NCI-H345 treated with DMSO at 0.1 percent for 48 hours (cell line): ENCODE measurements at regions not wholly inside any gene's neighbourhood (a gene's known extent, or its start where the extent isn't known, plus 50 kb on each side); places are given as distances from the start of the nearest gene placed in this dataset.

Experiments used
- DNase-seq: peaks from one replicate; lab custom pipeline; 2025; ENCODE audit not compliant: unreplicated experiment; lab: John Stamatoyannopoulos, UW

GRCh38 chr10:36636879-36637278 is 488.5 kb upstream of the ANKRD30A start:
- no peak for DNase-seq

GRCh38 chr10:36636285-36636839 is 489.0 kb upstream of the ANKRD30A start:
- no peak for DNase-seq

GRCh38 chr10:36634916-36635315 is 490.5 kb upstream of the ANKRD30A start:
- no peak for DNase-seq

GRCh38 chr10:36630267-36630666 is 495.1 kb upstream of the ANKRD30A start:
- DNase-seq, result no peak

DNA sequence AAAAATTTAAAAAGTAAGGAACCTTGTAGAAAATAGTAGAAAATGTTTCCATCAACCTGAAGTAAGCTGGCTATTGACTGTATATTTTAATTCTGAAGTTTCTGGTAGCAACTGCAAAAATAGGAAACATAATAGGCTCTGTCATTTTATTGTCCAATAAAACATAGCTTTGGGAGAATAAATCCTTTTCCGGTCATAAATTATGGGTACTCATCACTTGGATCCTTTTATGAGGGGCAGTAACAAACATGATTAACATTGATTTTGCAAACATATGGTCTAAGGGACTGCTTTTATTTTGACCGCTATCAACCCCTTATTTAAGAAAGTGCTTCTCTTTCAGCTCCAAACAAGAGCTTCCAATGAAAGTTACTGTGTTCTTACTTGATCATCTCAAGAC is 495.9 kb upstream of the ANKRD30A start:
- DNase-seq, result no peak

DNA sequence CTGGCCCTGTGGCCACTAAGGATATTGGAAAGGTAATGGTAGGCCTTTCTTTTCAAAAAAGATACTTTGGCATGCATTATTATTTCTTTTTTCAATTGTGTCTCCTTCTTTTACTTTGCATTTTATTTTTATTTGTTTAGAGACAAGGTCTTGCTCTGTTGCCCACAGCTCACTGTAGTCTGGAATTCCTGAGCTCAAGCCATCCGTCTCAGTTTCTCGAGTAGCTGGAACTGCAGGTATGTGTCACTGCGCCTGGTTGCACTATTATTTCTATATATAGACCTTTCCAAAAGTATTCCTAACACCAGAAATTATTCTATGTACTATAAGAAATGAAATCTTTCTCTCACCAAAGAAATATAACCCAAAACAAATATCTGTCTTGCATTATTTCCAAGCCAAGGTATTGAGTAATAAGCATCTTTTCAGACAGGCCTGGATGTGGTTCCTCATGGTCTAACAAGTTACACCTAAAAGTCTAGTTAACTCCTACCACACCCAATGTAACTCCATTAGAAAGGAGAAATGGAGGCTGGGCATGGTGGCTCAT is 500.8 kb upstream of the ANKRD30A start:
- no peak for DNase-seq

- no peak for DNase-seq
Measured at GRCh38 chr10:36621346-36621745, 504.1 kb upstream of the ANKRD30A start.

- DNase-seq, result no peak
Measured at GRCh38 chr10:36612436-36612835, 513.0 kb upstream of the ANKRD30A start.

- DNase-seq, result no peak
Measured at GRCh38 chr10:36608866-36609265, 516.5 kb upstream of the ANKRD30A start.

DNA sequence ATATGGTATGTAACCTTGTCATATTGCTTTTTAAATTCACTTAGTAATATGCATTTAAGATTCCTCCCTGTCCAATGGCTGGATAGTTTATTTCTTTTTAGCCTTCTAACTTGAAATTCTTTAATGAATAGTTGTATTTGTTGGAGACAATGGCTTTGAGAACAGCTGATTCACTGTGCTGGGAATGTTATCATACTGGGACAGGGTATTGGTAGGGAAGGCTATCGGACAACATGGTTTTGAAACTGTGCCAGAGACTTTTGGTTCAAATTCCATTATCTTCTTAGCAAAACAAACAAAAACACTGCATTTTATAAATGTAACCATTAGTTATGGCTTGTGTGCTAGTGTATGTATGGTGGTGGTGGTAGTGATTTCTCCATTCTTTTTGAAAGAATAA is 517.1 kb upstream of the ANKRD30A start:
- no peak for DNase-seq

- DNase-seq, result no peak
Measured at GRCh38 chr10:36606234-36606839, 519.1 kb upstream of the ANKRD30A start.

DNA sequence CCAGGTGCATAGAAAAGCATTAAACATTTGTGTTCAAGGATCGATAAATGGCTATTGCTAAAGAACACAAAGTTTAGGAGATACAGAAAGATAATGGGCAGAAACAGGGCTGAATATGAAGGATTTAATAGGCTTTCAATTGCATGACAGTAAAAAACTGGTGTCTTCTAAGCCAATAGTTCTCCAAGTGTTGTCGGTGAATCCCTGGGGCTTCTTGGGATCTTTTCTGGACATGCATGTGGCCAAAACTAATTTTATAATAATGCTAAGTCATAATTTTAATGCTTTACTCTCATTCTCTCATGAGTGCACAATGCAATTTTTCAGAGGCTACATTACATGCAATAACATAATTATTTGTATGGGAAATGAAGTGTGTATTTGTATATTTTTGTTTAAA is 521.1 kb upstream of the ANKRD30A start:
- DNase-seq, result no peak

DNA sequence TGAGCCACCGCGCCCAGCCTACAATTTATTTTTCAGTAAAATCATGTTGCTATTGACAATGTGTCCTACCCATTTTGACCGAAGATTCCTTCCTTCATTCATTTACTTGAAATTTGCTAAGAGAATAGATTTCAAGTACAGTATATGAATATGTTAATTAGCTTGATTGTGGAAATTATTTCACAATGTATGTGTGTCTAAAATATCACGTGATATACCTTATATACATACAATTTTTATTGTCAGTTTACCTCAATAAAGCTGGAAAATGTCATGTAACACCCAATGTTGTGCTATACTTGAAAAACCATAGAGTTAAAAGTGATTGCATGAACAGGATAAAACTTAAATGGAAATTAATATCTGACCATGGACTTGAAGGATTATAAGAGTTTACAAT is 521.7 kb upstream of the ANKRD30A start:
- no peak for DNase-seq

DNA sequence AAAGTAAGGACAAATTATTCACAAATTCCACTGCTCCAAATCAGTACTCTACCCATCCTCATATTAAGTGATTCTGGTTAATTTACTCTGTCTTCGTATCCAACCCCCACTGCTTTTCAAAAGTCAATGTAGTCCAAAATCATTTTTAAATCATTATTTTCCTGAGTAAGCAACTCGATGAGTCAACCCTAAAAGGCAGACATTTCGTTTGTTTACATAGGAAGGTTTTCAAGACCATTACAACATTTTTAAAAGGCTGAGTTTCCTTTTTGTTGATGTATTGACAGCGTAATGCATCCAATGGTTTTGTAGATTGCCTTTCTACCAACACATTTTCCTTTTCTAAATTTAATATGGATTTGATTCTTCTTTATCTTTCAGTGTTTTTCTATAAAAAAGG is 523.0 kb upstream of the ANKRD30A start:
- DNase-seq, result no peak

- DNase-seq, result no peak
Measured at GRCh38 chr10:36597756-36598320, 527.6 kb upstream of the ANKRD30A start.

GRCh38 chr10:36592964-36593363 is 532.4 kb upstream of the ANKRD30A start:
- DNase-seq, result no peak

- no peak for DNase-seq
Measured at GRCh38 chr10:36591436-36591835, 534.0 kb upstream of the ANKRD30A start.

GRCh38 chr10:36583690-36584089 is 541.7 kb upstream of the ANKRD30A start:
- no peak for DNase-seq

DNA sequence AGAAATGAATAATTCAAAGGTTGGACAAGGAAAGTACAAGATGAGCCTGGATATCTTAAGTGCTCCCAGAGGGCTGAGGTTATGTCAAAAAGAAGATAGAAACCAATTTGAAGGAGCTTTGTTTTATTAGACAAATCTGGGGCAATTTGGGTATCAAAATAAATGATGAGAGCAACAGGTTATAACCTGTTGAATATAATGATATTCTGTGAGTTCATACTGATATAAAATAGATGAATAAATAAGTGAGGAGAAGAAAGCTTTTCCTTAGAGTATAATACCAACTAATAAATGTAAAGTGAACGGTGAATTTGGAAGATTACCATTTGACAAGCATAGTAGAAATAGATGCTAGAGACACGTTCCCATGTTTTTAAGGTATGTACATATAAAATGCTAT is 544.2 kb upstream of the ANKRD30A start:
- DNase-seq, result no peak

DNA sequence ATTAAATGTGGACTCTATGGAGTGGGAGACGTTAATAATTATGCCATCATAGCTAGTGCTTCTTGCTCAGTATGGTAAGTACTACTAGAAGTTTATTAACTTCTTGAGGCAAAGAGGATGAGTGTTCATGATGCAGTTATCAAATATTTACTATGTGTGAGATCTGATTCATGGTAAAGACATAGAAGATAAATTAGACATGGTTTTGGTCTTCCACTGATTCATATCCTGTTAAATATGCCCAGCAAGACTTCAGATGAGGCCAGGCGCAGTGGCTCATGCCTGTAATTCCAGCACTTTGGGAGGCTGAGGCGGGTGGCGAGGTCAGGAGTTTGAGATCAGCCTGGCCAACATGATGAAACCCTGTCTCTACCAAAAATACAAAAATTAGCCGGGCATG is 547.1 kb upstream of the ANKRD30A start:
- DNase-seq, result no peak

- DNase-seq, result no peak
Measured at GRCh38 chr10:36577126-36577525, 548.3 kb upstream of the ANKRD30A start.

- DNase-seq, result no peak
Measured at GRCh38 chr10:36574207-36574606, 551.2 kb upstream of the ANKRD30A start.

DNA sequence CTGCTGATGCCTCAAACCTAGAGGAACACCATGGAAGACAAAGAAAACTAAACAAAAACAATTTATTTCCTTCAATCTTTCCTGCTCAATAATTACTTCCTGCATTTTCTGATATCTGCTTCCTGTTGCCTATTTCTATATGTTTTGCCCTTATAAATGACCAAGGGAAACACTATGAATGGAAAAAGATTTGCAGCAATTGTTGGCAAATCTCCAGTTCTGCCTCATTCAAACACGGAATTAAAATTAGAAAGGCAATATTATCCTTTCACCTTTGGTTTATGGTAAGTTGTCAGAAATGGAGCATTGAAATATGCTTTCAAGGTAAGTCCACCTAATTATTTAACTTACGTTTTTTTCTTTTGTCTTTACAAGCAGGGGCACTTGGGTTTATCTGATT is 552.2 kb upstream of the ANKRD30A start:
- DNase-seq, result no peak
